ENCODE measurements at regions not wholly inside any gene's neighbourhood (a gene's known extent, or its start where the extent isn't known, plus 50 kb on each side); places are given as distances from the start of the nearest gene placed in this dataset.

DNA sequence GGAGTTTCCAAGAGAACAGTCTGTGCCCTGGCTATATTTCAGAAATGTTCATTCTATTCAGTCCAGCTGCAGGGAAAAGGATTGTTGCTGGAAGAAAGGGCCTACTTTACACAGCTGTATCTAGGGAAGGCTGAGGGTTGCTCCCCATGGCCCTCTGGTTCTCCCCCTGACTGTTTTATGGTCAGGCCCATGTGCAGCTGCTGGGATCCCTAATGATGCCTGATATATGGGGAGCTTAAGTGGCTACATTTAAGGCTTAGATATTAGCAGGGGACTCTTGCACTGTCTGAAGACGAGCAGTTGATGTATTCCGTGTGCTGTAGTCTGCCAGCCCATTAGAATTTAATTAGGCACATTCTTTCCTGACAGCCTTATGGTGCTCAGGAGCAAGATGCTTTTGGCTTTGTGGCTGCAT is 72.0 kb downstream of the FAM43A start:
- TF ChIP-seq, protein P1, sequence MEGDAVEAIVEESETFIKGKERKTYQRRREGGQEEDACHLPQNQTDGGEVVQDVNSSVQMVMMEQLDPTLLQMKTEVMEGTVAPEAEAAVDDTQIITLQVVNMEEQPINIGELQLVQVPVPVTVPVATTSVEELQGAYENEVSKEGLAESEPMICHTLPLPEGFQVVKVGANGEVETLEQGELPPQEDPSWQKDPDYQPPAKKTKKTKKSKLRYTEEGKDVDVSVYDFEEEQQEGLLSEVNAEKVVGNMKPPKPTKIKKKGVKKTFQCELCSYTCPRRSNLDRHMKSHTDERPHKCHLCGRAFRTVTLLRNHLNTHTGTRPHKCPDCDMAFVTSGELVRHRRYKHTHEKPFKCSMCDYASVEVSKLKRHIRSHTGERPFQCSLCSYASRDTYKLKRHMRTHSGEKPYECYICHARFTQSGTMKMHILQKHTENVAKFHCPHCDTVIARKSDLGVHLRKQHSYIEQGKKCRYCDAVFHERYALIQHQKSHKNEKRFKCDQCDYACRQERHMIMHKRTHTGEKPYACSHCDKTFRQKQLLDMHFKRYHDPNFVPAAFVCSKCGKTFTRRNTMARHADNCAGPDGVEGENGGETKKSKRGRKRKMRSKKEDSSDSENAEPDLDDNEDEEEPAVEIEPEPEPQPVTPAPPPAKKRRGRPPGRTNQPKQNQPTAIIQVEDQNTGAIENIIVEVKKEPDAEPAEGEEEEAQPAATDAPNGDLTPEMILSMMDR (IDR thresholded peaks at IDR 0.05; ENCODE audit: low read length), result no peak
- no peak for TF ChIP-seq EZH2 (optimal IDR thresholded peaks at IDR 0.05; ENCODE audit: low read depth, low read length)

All from MM.1S (cell line).